SK-N-SH (cell line): ENCODE measurements at regions not wholly inside any gene's neighbourhood (a gene's known extent, or its start where the extent isn't known, plus 50 kb on each side); places are given as distances from the start of the nearest gene placed in this dataset.
"Not testable (repeated sequence)": the region's sequence is repeated elsewhere in the genome, so short reads cannot be mapped to it uniquely, and the experiment has no call there.

ENCODE experiments used
- CTCF ChIA-PET: fragments of 300-600, 350-600 bp; formaldehyde crosslinking; extraction: SDS; loops from one replicate; lab custom pipeline; 2021; lab: Yijun Ruan, JAX
- POLR2A ChIA-PET: fragments of 350-600 bp; sonication (Branson Sonifier 250); formaldehyde crosslinking; extraction: SDS; loops from one replicate; lab custom pipeline; 2020; ENCODE audit warnings: antibody characterized with exemption, inconsistent platforms; lab: Yijun Ruan, JAX
- DNase-seq: peaks from one replicate; pipeline ENCODE4 v3.0.0; 2012
- H2AFZ ChIP-seq: fragments of 200-600 bp; sonication (generic); 2 replicates; pipeline ENCODE4 v1.8.1; 2016; ENCODE audit warnings: antibody characterized with exemption, mild to moderate bottlenecking, low read depth
- H3F3A ChIP-seq: fragments of 200-600 bp; sonication (generic); replicated peaks from 2 replicates; pipeline ENCODE3; 2016; ENCODE audit warnings: antibody characterized with exemption, mild to moderate bottlenecking; ENCODE audit not compliant: insufficient read depth
- H3K27ac ChIP-seq, 2 experiments: fragments of 200-500 bp in 1 of 2; fragments of 200-600 bp in 1 of 2; sonication (Bioruptor generic) in 1 of 2; sonication (generic), shearing (Covaris generic) in 1 of 2; 2 replicates each; pipeline versions ENCODE4 v1.5.1 to v1.6.1; 2014 to 2016; ENCODE audit warnings: low read depth in 2 of 2, inconsistent platforms in 1 of 2, low read length in 1 of 2, mild to moderate bottlenecking in 1 of 2, mixed read lengths in 1 of 2
- H3K27me3 ChIP-seq: fragments of 200-600 bp; sonication (generic), shearing (Covaris generic); 2 replicates; pipeline ENCODE4 v1.6.1; 2016; ENCODE audit warnings: mixed run types; ENCODE audit not compliant: insufficient read depth
- H3K36me3 ChIP-seq, 2 experiments: fragments of 200-500 bp in 1 of 2; fragments of 200-600 bp in 1 of 2; sonication (Bioruptor generic) in 1 of 2; sonication (generic) in 1 of 2; replicated peaks in 1 of 2; 2 replicates each; pipeline versions ENCODE3 to v1.5.1; 2014 to 2016; ENCODE audit warnings: low read length in 1 of 2, mild to moderate bottlenecking in 1 of 2; ENCODE audit not compliant: insufficient read depth in 2 of 2, control insufficient read depth in 1 of 2
- H3K4me1 ChIP-seq, 2 experiments: fragments of 200-500 bp in 1 of 2; fragments of 200-600 bp in 1 of 2; sonication (Bioruptor generic) in 1 of 2; sonication (generic), shearing (Covaris generic) in 1 of 2; 2 replicates each; pipeline versions ENCODE4 v1.5.1 to v1.6.1; 2014 to 2016; ENCODE audit warnings: low read depth in 1 of 2, low read length in 1 of 2, mixed run types in 1 of 2; ENCODE audit not compliant: insufficient read depth in 2 of 2, control insufficient read depth in 1 of 2
- H3K4me2 ChIP-seq: fragments of 200-600 bp; sonication (generic), shearing (Covaris generic); 2 replicates; pipeline ENCODE4 v1.6.1; 2017; ENCODE audit warnings: mixed run types
- H3K4me3 ChIP-seq, 2 experiments: fragments of 200-500 bp in 1 of 2; fragments of 200-600 bp in 1 of 2; sonication (Bioruptor generic) in 1 of 2; sonication (generic), shearing (Covaris generic) in 1 of 2; 2 replicates each; pipeline versions ENCODE4 v1.5.1 to v1.8.1; 2014 to 2016; ENCODE audit warnings: low read depth in 2 of 2, inconsistent platforms in 1 of 2, low read length in 1 of 2, mild to moderate bottlenecking in 1 of 2, mixed read lengths in 1 of 2, moderate library complexity in 1 of 2
- H3K79me2 ChIP-seq: fragments of 200-600 bp; sonication (generic); 2 replicates; pipeline ENCODE4 v1.8.1; 2017; ENCODE audit warnings: mild to moderate bottlenecking; ENCODE audit not compliant: insufficient read depth
- H3K9ac ChIP-seq: fragments of 200-600 bp; sonication (generic); 2 replicates; pipeline ENCODE4 v1.6.1; 2017; ENCODE audit warnings: mixed run types
- H3K9me2 ChIP-seq: fragments of 200-600 bp; sonication (generic); 2 replicates; pipeline ENCODE4 v1.6.1; 2017; ENCODE audit warnings: mixed run types
- H3K9me3 ChIP-seq: fragments of 200-600 bp; sonication (generic); 2 replicates; pipeline ENCODE4 v1.6.1; 2017; ENCODE audit warnings: mixed run types, mild to moderate bottlenecking, moderate library complexity
- H4K20me1 ChIP-seq: fragments of 200-600 bp; sonication (generic); 2 replicates; pipeline ENCODE4 v1.6.1; 2017; ENCODE audit warnings: mild to moderate bottlenecking, mixed run types; ENCODE audit not compliant: insufficient read depth
- EZH2phosphoT487 ChIP-seq: fragments of 200-600 bp; sonication (generic); IDR thresholded peaks from 2 replicates; pipeline ENCODE4 v1.6.1; 2017; ENCODE audit warnings: low read depth, mixed run types, mild to moderate bottlenecking, antibody characterized with exemption, moderate library complexity, borderline replicate concordance
- FOXJ3 ChIP-seq: sonication (generic); formaldehyde crosslinking; IDR thresholded peaks from 2 replicates; pipeline ENCODE4 v1.5.1; 2020; ENCODE audit warnings: mild to moderate bottlenecking, missing genetic modification reagents
- GABPA ChIP-seq: IDR thresholded peaks from 2 replicates; pipeline ENCODE4 v1.4.0; 2012; ENCODE audit warnings: low read depth, mild to moderate bottlenecking
- GATA2 ChIP-seq: sonication (generic); formaldehyde crosslinking; IDR thresholded peaks from 2 replicates; pipeline ENCODE4 v1.5.0; 2020; ENCODE audit warnings: mild to moderate bottlenecking, missing genetic modification reagents
- JUND ChIP-seq: IDR thresholded peaks from 2 replicates; pipeline ENCODE4 v1.4.0; 2012
- POLR2AphosphoS5 ChIP-seq: IDR thresholded peaks from 2 replicates; pipeline ENCODE4 v1.6.1; 2012; ENCODE audit warnings: low read depth, low read length
- REST ChIP-seq: IDR thresholded peaks from 2 replicates; pipeline ENCODE4 v1.6.1; 2012; ENCODE audit warnings: mild to moderate bottlenecking, low read depth, low read length, moderate library complexity
- RXRA ChIP-seq: IDR thresholded peaks from 2 replicates; pipeline ENCODE4 v1.4.0; 2012; ENCODE audit warnings: low read depth, mild to moderate bottlenecking, borderline replicate concordance
- TEAD4 ChIP-seq: IDR thresholded peaks from 2 replicates; pipeline ENCODE4 v1.4.0; 2012; ENCODE audit warnings: mild to moderate bottlenecking, borderline replicate concordance; ENCODE audit not compliant: insufficient read depth
- YY1 ChIP-seq: IDR thresholded peaks from 2 replicates; pipeline ENCODE4 v1.4.0; 2012; ENCODE audit warnings: low read depth, mild to moderate bottlenecking
- WGBS: methylation state at CpG from one replicate; pipeline ENCODE4 v1.1.6; 2017; ENCODE audit warnings: low lambda C conversion rate; 5-methylcytosine and 5-hydroxymethylcytosine counted together

GRCh38 chr5:84706678-84707641 lies 322.3 kb upstream of the EDIL3 start:
- no peaks in the 10 kb centered on the region for H3K9me2 ChIP-seq
- H3K9ac ChIP-seq = no peak overlapping the region
- H4K20me1 ChIP-seq = no peaks in the 10 kb centered on the region
- H3K4me2 ChIP-seq = no peak overlapping the region
- H2AFZ ChIP-seq = no peak overlapping the region
- H3K36me3 ChIP-seq = no peaks in the 10 kb centered on the region
- TF ChIP-seq EZH2phosphoT487 (no peak), YY1 (no peak), GATA2 (CRISPR knock-in tag) (no peak), GABPA (no peak), POLR2AphosphoS5 (no peak), TEAD4 (no peak), JUND (no peak), REST (no peak), FOXJ3 (no peak), RXRA (no peak)
- POLR2A ChIA-PET = no interaction called here
- no peak overlapping the region for H3K27ac ChIP-seq
- CTCF ChIA-PET = no interaction called here
- H3K4me3 ChIP-seq = no peak overlapping the region
- WGBS = 15% methylated on average over 5 of the region's 5 CpGs
- H3K9me3 ChIP-seq = no peaks in the 10 kb centered on the region
- no peaks in the 10 kb centered on the region for H3K79me2 ChIP-seq
- DNase-seq = no peak
- H3F3A ChIP-seq = no peaks in the 10 kb centered on the region
- no peaks in the 10 kb centered on the region for H3K4me1 ChIP-seq
- no peaks in the 10 kb centered on the region for H3K27me3 ChIP-seq

GRCh38 chr5:84700545-84700944 lies 315.9 kb upstream of the EDIL3 start:
- H3F3A ChIP-seq, CTCF ChIA-PET, DNase-seq, H3K27ac ChIP-seq, H3K9me3 ChIP-seq, H3K79me2 ChIP-seq, POLR2A ChIA-PET, H3K4me3 ChIP-seq, H4K20me1 ChIP-seq, H3K4me1 ChIP-seq, H3K9ac ChIP-seq, H3K36me3 ChIP-seq, H2AFZ ChIP-seq, H3K4me2 ChIP-seq, H3K9me2 ChIP-seq: not testable (repeated sequence)
- peaks cover 11% of the 10 kb centered on the region; the same call in 1 of the 2 replicates for H3K27me3 ChIP-seq
- WGBS = 24% methylated on average over 3 of the region's 7 CpGs
